ENCODE measurements at regions not wholly inside any gene's neighbourhood (a gene's known extent, or its start where the extent isn't known, plus 50 kb on each side); places are given as distances from the start of the nearest gene placed in this dataset.

- Histone ChIP-seq H3K23me2 (ENCODE audit: low read depth, low read length) (no peaks in the 10 kb centered on the region), H2BK20ac (ENCODE audit: low read length) (no peak overlapping the region), H3K79me1 (ENCODE audit: low read depth, low read length) (no peaks in the 10 kb centered on the region), H3K56ac (replicated peaks; ENCODE audit: insufficient read length, low read depth, low read length) (no peak overlapping the region), H3K9me3 (ENCODE audit: insufficient read depth in 2 of 2, low read depth in 1 of 2, low read length in 1 of 2) (no peaks in the 10 kb centered on the region), H3K27ac (ENCODE audit: low read depth, low read length) (no peak overlapping the region), H4K5ac (ENCODE audit: insufficient read length, low read depth, low read length) (no peak overlapping the region), H3K14ac (ENCODE audit: insufficient read length) (no peak overlapping the region), H3K4me2 (ENCODE audit: insufficient read depth in 1 of 2, low read depth in 2 of 2, low read length in 2 of 2) (no peak overlapping the region), H3K23ac (ENCODE audit: insufficient read length) (no peak overlapping the region), H3K79me2 (ENCODE audit: control insufficient read depth in 1 of 2, insufficient read depth in 2 of 2, low read length in 2 of 2) (no peaks in the 10 kb centered on the region), H3K36me3 (ENCODE audit: control insufficient read depth in 2 of 4, insufficient read depth in 4 of 4, low read length in 3 of 4) (no peaks in the 10 kb centered on the region), H2AFZ (ENCODE audit: low read length) (no peak overlapping the region), H3K9ac (replicated peaks in 1 of 4; ENCODE audit: extremely low read depth in 1 of 4, low read depth in 3 of 4, low read length in 3 of 4) (no peak overlapping the region), H2BK12ac (ENCODE audit: low read depth, low read length) (no peak overlapping the region), H3K18ac (ENCODE audit: extremely low read depth, low read length) (no peak overlapping the region), H4K8ac (ENCODE audit: extremely low read depth, insufficient read depth, low read length) (no peak overlapping the region), H3K4me1 (replicated peaks in 1 of 4; ENCODE audit: control insufficient read depth in 3 of 4, insufficient read depth in 4 of 4, low read length in 3 of 4) (no peaks in the 10 kb centered on the region), H2BK5ac (ENCODE audit: low read depth, low read length) (no peak overlapping the region), H2BK15ac (ENCODE audit: low read length) (no peak overlapping the region), H4K20me1 (replicated peaks in 1 of 2; ENCODE audit: control insufficient read depth in 1 of 2, insufficient read depth in 2 of 2, low read length in 2 of 2) (no peaks in the 10 kb centered on the region), H3K4me3 (ENCODE audit: extremely low read depth in 1 of 4, insufficient read depth in 2 of 4, low read depth in 3 of 4, low read length in 4 of 4) (no peak overlapping the region), H2AK5ac (ENCODE audit: low read depth, low read length) (no peak overlapping the region), H3K27me3 (replicated peaks in 1 of 4; ENCODE audit: control insufficient read depth in 3 of 4, extremely low read depth in 1 of 4, insufficient read depth in 3 of 4, low read length in 3 of 4) (no peaks in the 10 kb centered on the region), H3K4ac (replicated peaks; ENCODE audit: insufficient read length, low read depth, low read length) (no peak overlapping the region), H4K91ac (replicated peaks; ENCODE audit: insufficient read length, low read length) (no peak overlapping the region), H2BK120ac (replicated peaks; ENCODE audit: low read depth, low read length) (no peak overlapping the region)
- DNase-seq (ENCODE audit: low read depth in 1 of 2, low spot score in 2 of 2): no peak
- POLR2A ChIA-PET (ENCODE audit: partially characterized antibody): no interaction called here
- FAIRE-seq: no peak
- CTCF ChIA-PET (ENCODE audit: partially characterized antibody): interaction anchor here (1.0 kb wide), 1 partner anchor 18 kb away, joined by 3 read pairs; no protein-coding TSS in a partner anchor
- TF ChIP-seq SRF (IDR thresholded peaks at IDR 0.05; ENCODE audit: low read depth, low read length) (no peak), SIX5 (IDR thresholded peaks at IDR 0.05; ENCODE audit: low read depth, low read length) (no peak), ASH2L (IDR thresholded peaks at IDR 0.05; ENCODE audit: low read length) (no peak)
Observed at GRCh38 chr3:28826840-28827239, 454.0 kb upstream of the RBMS3 start.

Measured in H1 (cell line).